ENCODE measurements at regions not wholly inside any gene's neighbourhood (a gene's known extent, or its start where the extent isn't known, plus 50 kb on each side); places are given as distances from the start of the nearest gene placed in this dataset.

DNA sequence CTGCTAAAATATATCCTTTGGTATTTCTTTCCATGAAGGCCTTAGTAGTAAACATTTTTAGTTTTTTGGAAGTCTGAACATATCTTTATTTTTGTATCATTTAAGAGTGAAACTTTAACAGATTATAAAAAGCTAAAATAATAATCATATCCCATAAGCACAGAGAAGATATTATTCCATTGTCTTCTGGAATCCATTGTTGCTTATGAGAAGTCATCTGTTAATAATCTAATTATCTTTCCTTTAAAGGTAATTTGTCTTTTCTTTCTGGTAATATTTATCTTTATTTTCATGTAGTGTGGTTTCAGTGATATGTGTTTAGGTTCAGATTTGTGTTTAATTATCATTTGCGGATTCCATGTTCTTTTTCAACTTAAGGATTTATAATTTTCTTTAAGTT, 261.7 kb downstream of the MSRB3 start:
- TF ChIP-seq POLR2AphosphoS5 (IDR thresholded peaks at IDR 0.05; ENCODE audit: insufficient read depth in 1 of 2, low read depth in 1 of 2) (no peak), POLR2A (IDR thresholded peaks at IDR 0.05) (no peak)
- TF ChIP-seq, protein P1, sequence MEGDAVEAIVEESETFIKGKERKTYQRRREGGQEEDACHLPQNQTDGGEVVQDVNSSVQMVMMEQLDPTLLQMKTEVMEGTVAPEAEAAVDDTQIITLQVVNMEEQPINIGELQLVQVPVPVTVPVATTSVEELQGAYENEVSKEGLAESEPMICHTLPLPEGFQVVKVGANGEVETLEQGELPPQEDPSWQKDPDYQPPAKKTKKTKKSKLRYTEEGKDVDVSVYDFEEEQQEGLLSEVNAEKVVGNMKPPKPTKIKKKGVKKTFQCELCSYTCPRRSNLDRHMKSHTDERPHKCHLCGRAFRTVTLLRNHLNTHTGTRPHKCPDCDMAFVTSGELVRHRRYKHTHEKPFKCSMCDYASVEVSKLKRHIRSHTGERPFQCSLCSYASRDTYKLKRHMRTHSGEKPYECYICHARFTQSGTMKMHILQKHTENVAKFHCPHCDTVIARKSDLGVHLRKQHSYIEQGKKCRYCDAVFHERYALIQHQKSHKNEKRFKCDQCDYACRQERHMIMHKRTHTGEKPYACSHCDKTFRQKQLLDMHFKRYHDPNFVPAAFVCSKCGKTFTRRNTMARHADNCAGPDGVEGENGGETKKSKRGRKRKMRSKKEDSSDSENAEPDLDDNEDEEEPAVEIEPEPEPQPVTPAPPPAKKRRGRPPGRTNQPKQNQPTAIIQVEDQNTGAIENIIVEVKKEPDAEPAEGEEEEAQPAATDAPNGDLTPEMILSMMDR (IDR thresholded peaks at IDR 0.05), result no peak

Measured in vagina (tissue), 2 donors.